Loucy (cell line): ENCODE measurements at regions not wholly inside any gene's neighbourhood (a gene's known extent, or its start where the extent isn't known, plus 50 kb on each side); places are given as distances from the start of the nearest gene placed in this dataset.
"Not testable (repeated sequence)": the region's sequence is repeated elsewhere in the genome, so short reads cannot be mapped to it uniquely, and the experiment has no call there.

Experiments
- H2AFZ ChIP-seq: fragments of 200-600 bp; sonication (generic); 2 replicates; pipeline ENCODE4 v1.6.0; 2016; ENCODE audit warnings: antibody characterized with exemption, mild to moderate bottlenecking, low read length, moderate library complexity
- H3F3A ChIP-seq: fragments of 200-600 bp; 2 replicates; pipeline ENCODE4 v1.6.0; 2016; ENCODE audit warnings: antibody characterized with exemption, low read depth, mild to moderate bottlenecking
- H3K27me3 ChIP-seq: fragments of 200-600 bp; sonication (generic); 2 replicates; pipeline ENCODE4 v1.6.1; 2014; ENCODE audit warnings: low read length, mild to moderate bottlenecking; ENCODE audit not compliant: insufficient read depth, poor library complexity, severe bottlenecking
- H3K36me3 ChIP-seq: fragments of 200-600 bp; sonication (generic); 2 replicates; pipeline ENCODE4 v1.6.1; 2016; ENCODE audit warnings: low read length; ENCODE audit not compliant: insufficient read depth
- H3K4me1 ChIP-seq: fragments of 200-600 bp; sonication (generic); 2 replicates; pipeline ENCODE4 v1.5.1; 2014; ENCODE audit warnings: low read length, mild to moderate bottlenecking; ENCODE audit not compliant: insufficient read depth, poor library complexity, severe bottlenecking
- H3K4me2 ChIP-seq: fragments of 200-600 bp; sonication (generic); 2 replicates; pipeline ENCODE4 v1.6.0; 2014; ENCODE audit warnings: antibody characterized with exemption, low read length, low read depth, mild to moderate bottlenecking; ENCODE audit not compliant: poor library complexity, severe bottlenecking
- H3K4me3 ChIP-seq: fragments of 200-600 bp; sonication (generic); 2 replicates; pipeline ENCODE4 v1.5.1; 2014; ENCODE audit warnings: low read length, mild to moderate bottlenecking, mixed read lengths; ENCODE audit not compliant: poor library complexity, severe bottlenecking
- H3K79me2 ChIP-seq: fragments of 200-600 bp; sonication (generic); 2 replicates; pipeline ENCODE4 v1.6.1; 2014; ENCODE audit warnings: low read length; ENCODE audit not compliant: insufficient read depth
- H3K9ac ChIP-seq: fragments of 200-600 bp; sonication (generic); 2 replicates; pipeline ENCODE4 v1.6.0; 2014; ENCODE audit warnings: mild to moderate bottlenecking, low read depth, low read length, moderate library complexity; ENCODE audit not compliant: poor library complexity, severe bottlenecking
- H3K9me2 ChIP-seq: fragments of 200-600 bp; sonication (generic); replicated peaks from 2 replicates; pipeline ENCODE4 v1.6.1; 2016; ENCODE audit warnings: low read depth, low read length, mixed read lengths
- H3K9me3 ChIP-seq: fragments of 200-600 bp; sonication (generic); 2 replicates; pipeline ENCODE4 v1.6.1; 2014; ENCODE audit warnings: mild to moderate bottlenecking, antibody characterized with exemption, low read length, low read depth; ENCODE audit not compliant: insufficient read depth
- H4K20me1 ChIP-seq: fragments of 200-600 bp; sonication (generic); 2 replicates; pipeline ENCODE4 v1.6.0; 2014; ENCODE audit warnings: antibody characterized with exemption, low read length, mild to moderate bottlenecking; ENCODE audit not compliant: insufficient read depth, poor library complexity, severe bottlenecking
- CTCF ChIP-seq: fragments of 200-600 bp; sonication (generic); conservative IDR thresholded peaks from 2 replicates; pipeline ENCODE4 v1.5.1; 2014; ENCODE audit warnings: mild to moderate bottlenecking, antibody characterized with exemption, low read length
- EZH2phosphoT487 ChIP-seq: fragments of 200-600 bp; IDR thresholded peaks from 2 replicates; pipeline ENCODE4 v1.6.1; 2018; ENCODE audit warnings: antibody characterized with exemption, mild to moderate bottlenecking, moderate library complexity, borderline replicate concordance

- H3K79me2 ChIP-seq, result no peaks in the 10 kb centered on the region
- no peak overlapping the region for H3K4me3 ChIP-seq
- H3K36me3 ChIP-seq, result no peaks in the 10 kb centered on the region
- H3K4me2 ChIP-seq, result no peak overlapping the region
- TF ChIP-seq EZH2phosphoT487 (no peak), CTCF (no peak)
- H4K20me1 ChIP-seq, result no peaks in the 10 kb centered on the region
- no peak overlapping the region for H3K9ac ChIP-seq
- H3K4me1 ChIP-seq, result no peaks in the 10 kb centered on the region
- no peaks in the 10 kb centered on the region for H3K9me3 ChIP-seq
- H3K27me3 ChIP-seq, result no peaks in the 10 kb centered on the region
- no peaks in the 10 kb centered on the region for H3F3A ChIP-seq
- no peaks in the 10 kb centered on the region for H3K9me2 ChIP-seq
- H2AFZ ChIP-seq, result no peak overlapping the region
These were observed 132.0 kb downstream of the EMP1 start for GRCh38 chr12:13328535-13328934.

GRCh38 chr12:13326076-13326475 lies 129.6 kb downstream of the EMP1 start:
- H3K4me2 ChIP-seq, result no peak overlapping the region
- H3K36me3 ChIP-seq, result no peaks in the 10 kb centered on the region
- TF ChIP-seq CTCF, result no peak
- TF ChIP-seq EZH2phosphoT487, result no peak
- H3K27me3 ChIP-seq, result no peaks in the 10 kb centered on the region
- H3K9me3 ChIP-seq, result no peaks in the 10 kb centered on the region
- no peaks in the 10 kb centered on the region for H3K9me2 ChIP-seq
- H3K9ac ChIP-seq, result no peak overlapping the region
- no peaks in the 10 kb centered on the region for H4K20me1 ChIP-seq
- no peaks in the 10 kb centered on the region for H3K79me2 ChIP-seq
- H3K4me3 ChIP-seq, result no peak overlapping the region
- no peaks in the 10 kb centered on the region for H3F3A ChIP-seq
- H3K4me1 ChIP-seq, result no peaks in the 10 kb centered on the region
- H2AFZ ChIP-seq, result no peak overlapping the region

- not testable (repeated sequence) for H4K20me1 ChIP-seq, H3K36me3 ChIP-seq, H3K9me2 ChIP-seq, H3K27me3 ChIP-seq, H3K9me3 ChIP-seq, H3K9ac ChIP-seq, H3K4me1 ChIP-seq, H3K4me3 ChIP-seq, H3K4me2 ChIP-seq, H3F3A ChIP-seq, H2AFZ ChIP-seq, H3K79me2 ChIP-seq
These were observed 128.5 kb downstream of the EMP1 start for GRCh38 chr12:13325037-13325436.

- Histone ChIP-seq H3K36me3 (no peaks in the 10 kb centered on the region), H4K20me1 (no peaks in the 10 kb centered on the region), H3K4me1 (no peaks in the 10 kb centered on the region), H3K9me2 (no peaks in the 10 kb centered on the region), H2AFZ (no peak overlapping the region), H3K9me3 (peaks cover 9% of the 10 kb centered on the region; the same call in 1 of the 2 replicates), H3K27me3 (no peaks in the 10 kb centered on the region), H3K4me2 (no peak overlapping the region), H3K4me3 (no peak overlapping the region), H3K79me2 (no peaks in the 10 kb centered on the region), H3K9ac (no peak overlapping the region), H3F3A (no peaks in the 10 kb centered on the region)
- TF ChIP-seq EZH2phosphoT487, result no peak
- TF ChIP-seq CTCF, result no peak
These were observed 121.9 kb downstream of the EMP1 start for GRCh38 chr12:13318231-13319015.
